Liver (tissue), 8 donors: ENCODE measurements at regions not wholly inside any gene's neighbourhood (a gene's known extent, or its start where the extent isn't known, plus 50 kb on each side); places are given as distances from the start of the nearest gene placed in this dataset.
A peak's percentile ranks its signal among the peaks of the same experiment; 100 is the strongest.

Experiments used
- DNase-seq: peaks from one replicate; pipeline ENCODE4 v3.0.0-alpha.2; 2017; ENCODE audit warnings: low spot score
- H3K27ac ChIP-seq, 2 donors: one replicate each; pipeline ENCODE4 v1.7.0; 2013; ENCODE audit warnings: inconsistent platforms in 2 of 2, low read length in 2 of 2, control low read depth in 1 of 2, low read depth in 1 of 2, mild to moderate bottlenecking in 1 of 2
- H3K27me3 ChIP-seq, 4 donors: one replicate each; pipeline versions ENCODE4 v1.6.1 to v1.7.0; 2013; ENCODE audit warnings: low read length in 3 of 4, inconsistent platforms in 1 of 4, mild to moderate bottlenecking in 1 of 4, moderate library complexity in 1 of 4; ENCODE audit not compliant: control insufficient read depth in 4 of 4, insufficient read depth in 4 of 4
- H3K36me3 ChIP-seq, 4 donors: one replicate each; pipeline versions ENCODE4 v1.6.1 to v1.7.0; 2013; ENCODE audit warnings: low read length in 3 of 4, mild to moderate bottlenecking in 3 of 4, low read depth in 1 of 4, moderate library complexity in 1 of 4; ENCODE audit not compliant: control insufficient read depth in 4 of 4, insufficient read depth in 3 of 4
- H3K4me1 ChIP-seq, 4 donors: one replicate each; pipeline versions ENCODE4 v1.6.1 to v1.7.0; 2013; ENCODE audit warnings: low read length in 3 of 4, mild to moderate bottlenecking in 3 of 4, moderate library complexity in 1 of 4; ENCODE audit not compliant: control insufficient read depth in 4 of 4, insufficient read depth in 4 of 4
- H3K4me3 ChIP-seq, 3 donors: one replicate each; pipeline versions ENCODE4 v1.6.1 to v1.7.0; 2013; ENCODE audit warnings: low read length in 3 of 3, control low read depth in 1 of 3, low read depth in 1 of 3, mild to moderate bottlenecking in 1 of 3
- H3K9ac ChIP-seq, 2 donors: one replicate each; pipeline ENCODE4 v1.7.0; 2013; ENCODE audit warnings: low read length in 2 of 2, mild to moderate bottlenecking in 2 of 2, moderate library complexity in 2 of 2, control low read depth in 1 of 2, low read depth in 1 of 2
- H3K9me3 ChIP-seq, 4 donors: one replicate each; pipeline versions ENCODE4 v1.6.1 to v1.7.0; 2013; ENCODE audit warnings: low read length in 3 of 4; ENCODE audit not compliant: control insufficient read depth in 4 of 4
- ATF3 ChIP-seq: IDR thresholded peaks from 2 replicates; pipeline ENCODE4 v1.6.1; 2016; ENCODE audit warnings: antibody characterized with exemption
- CTCF ChIP-seq: fragments of 150-350 bp; IDR thresholded peaks from 2 replicates; pipeline ENCODE4 v1.5.1; 2017; ENCODE audit warnings: improper control_type of control experiment, low read depth, low read length; ENCODE audit not compliant: missing input control
- EGR1 ChIP-seq, 2 donors: IDR thresholded peaks; 2 replicates each; pipeline ENCODE4 v1.6.1; 2016 to 2018; ENCODE audit warnings: antibody characterized with exemption in 2 of 2, low read depth in 2 of 2
- HNF4A ChIP-seq, 2 donors: conservative IDR thresholded peaks; 2 replicates each; pipeline ENCODE4 v1.6.1; 2016; ENCODE audit warnings: antibody characterized with exemption in 2 of 2, mild to moderate bottlenecking in 2 of 2
- MAX ChIP-seq: IDR thresholded peaks from 2 replicates; pipeline ENCODE4 v1.6.1; 2016; ENCODE audit warnings: antibody characterized with exemption
- RAD21 ChIP-seq, 2 donors: IDR thresholded peaks; 2 replicates each; pipeline ENCODE4 v1.6.1; 2016; ENCODE audit warnings: antibody characterized with exemption in 2 of 2, mild to moderate bottlenecking in 2 of 2
- REST ChIP-seq: IDR thresholded peaks from 2 replicates; pipeline ENCODE4 v1.6.1; 2016; ENCODE audit warnings: antibody characterized with exemption, mild to moderate bottlenecking
- RXRA ChIP-seq, 2 donors: IDR thresholded peaks; 2 replicates each; pipeline ENCODE4 v1.6.1; 2017 to 2018; ENCODE audit warnings: antibody characterized with exemption in 2 of 2, mild to moderate bottlenecking in 1 of 2
- SP1 ChIP-seq: IDR thresholded peaks from 2 replicates; pipeline ENCODE4 v1.6.1; 2018; ENCODE audit warnings: antibody characterized with exemption, mild to moderate bottlenecking
- TAF1 ChIP-seq: conservative IDR thresholded peaks from 2 replicates; pipeline ENCODE4 v1.6.1; 2016; ENCODE audit warnings: antibody characterized with exemption, mild to moderate bottlenecking
- YY1 ChIP-seq: IDR thresholded peaks from 2 replicates; pipeline ENCODE4 v1.6.1; 2016; ENCODE audit warnings: antibody characterized with exemption, mild to moderate bottlenecking
- WGBS: extraction: QIAGEN DNeasy Blood & Tissue Kit; methylation state at CpG from one replicate; pipeline ENCODE4 v1.1.7; 2013; 5-methylcytosine and 5-hydroxymethylcytosine counted together
- donor health status: healthy.
- donor health status: healthy.
- donor health status: healthy.
- donor health status: healthy.
- donor health status: healthy.

- Histone ChIP-seq H3K27me3 (no peaks in the 10 kb centered on the region), H3K9me3 (no peaks in the 10 kb centered on the region), H3K36me3 (no peaks in the 10 kb centered on the region), H3K9ac (no peak overlapping the region), H3K4me3 (no peak overlapping the region), H3K27ac (no peak overlapping the region), H3K4me1 (no peaks in the 10 kb centered on the region)
- TF ChIP-seq SP1 (no peak), EGR1 (IDR thresholded peaks at IDR 0.05; ENCODE audit: low read depth in 2 of 2) (no peak), ATF3 (no peak), TAF1 (no peak), CTCF (no peak), RXRA (IDR thresholded peaks at IDR 0.05) (no peak), HNF4A (conservative IDR thresholded peaks at IDR 0.05) (no peak), REST (peak; percentile 95)
- DNase-seq, result no peak
- WGBS, result 95% methylated on average over 2 of the region's 2 CpGs
Measured at GRCh38 chr13:44169018-44169911, 204.4 kb upstream of the SERP2 start.

- DNase-seq, result no peak
- H3K4me3 ChIP-seq, result no peak overlapping the region
- no peaks in the 10 kb centered on the region for H3K36me3 ChIP-seq
- no peak overlapping the region for H3K27ac ChIP-seq
- no peak for TF ChIP-seq YY1
- no peak for TF ChIP-seq MAX
- WGBS, result 88% methylated on average over 1 of the region's 1 CpG
- no peak overlapping the region for H3K9ac ChIP-seq
- H3K27me3 ChIP-seq, result no peaks in the 10 kb centered on the region
- no peaks in the 10 kb centered on the region for H3K9me3 ChIP-seq
- no peaks in the 10 kb centered on the region for H3K4me1 ChIP-seq
Measured at GRCh38 chr13:44170731-44171130, 202.9 kb upstream of the SERP2 start.

- no peaks in the 10 kb centered on the region for H3K4me1 ChIP-seq
- no peak overlapping the region for H3K9ac ChIP-seq
- H3K9me3 ChIP-seq, result no peaks in the 10 kb centered on the region
- no peaks in the 10 kb centered on the region for H3K36me3 ChIP-seq
- no peak overlapping the region for H3K4me3 ChIP-seq
- H3K27me3 ChIP-seq, result no peaks in the 10 kb centered on the region
- no peak overlapping the region for H3K27ac ChIP-seq
- WGBS, result 94% methylated on average over 1 of the region's 1 CpG
- TF ChIP-seq TAF1 (no peak), ATF3 (no peak), CTCF (no peak), RAD21 (IDR thresholded peaks at IDR 0.05) (no peak), SP1 (no peak), MAX (no peak), YY1 (no peak), RXRA (IDR thresholded peaks at IDR 0.05) (no peak), HNF4A (conservative IDR thresholded peaks at IDR 0.05) (no peak)
- no peak for DNase-seq
Measured at GRCh38 chr13:44171156-44171555, 202.5 kb upstream of the SERP2 start.
